HL-60 (cell line): ENCODE measurements at regions not wholly inside any gene's neighbourhood (a gene's known extent, or its start where the extent isn't known, plus 50 kb on each side); places are given as distances from the start of the nearest gene placed in this dataset.

Source experiments
- GABPA ChIP-seq: IDR thresholded peaks from 2 replicates; pipeline ENCODE4 v1.6.1; 2012; ENCODE audit warnings: low read depth
- POLR2AphosphoS5 ChIP-seq: IDR thresholded peaks from 2 replicates; pipeline ENCODE4 v1.6.1; 2012; ENCODE audit warnings: low read depth
- REST ChIP-seq: IDR thresholded peaks from 2 replicates; pipeline ENCODE4 v1.6.1; 2012; ENCODE audit warnings: low read depth; ENCODE audit not compliant: insufficient replicate concordance
- SPI1 ChIP-seq: IDR thresholded peaks from 2 replicates; pipeline ENCODE4 v1.6.1; 2012; ENCODE audit warnings: low read depth, mild to moderate bottlenecking, borderline replicate concordance
- TF ChIP-seq, protein P1 (sequence below): IDR thresholded peaks from one replicate; pipeline ENCODE4 v1.5.1; 2011; ENCODE audit warnings: low read length, control low read depth, inconsistent platforms; ENCODE audit not compliant: insufficient read depth

DNA sequence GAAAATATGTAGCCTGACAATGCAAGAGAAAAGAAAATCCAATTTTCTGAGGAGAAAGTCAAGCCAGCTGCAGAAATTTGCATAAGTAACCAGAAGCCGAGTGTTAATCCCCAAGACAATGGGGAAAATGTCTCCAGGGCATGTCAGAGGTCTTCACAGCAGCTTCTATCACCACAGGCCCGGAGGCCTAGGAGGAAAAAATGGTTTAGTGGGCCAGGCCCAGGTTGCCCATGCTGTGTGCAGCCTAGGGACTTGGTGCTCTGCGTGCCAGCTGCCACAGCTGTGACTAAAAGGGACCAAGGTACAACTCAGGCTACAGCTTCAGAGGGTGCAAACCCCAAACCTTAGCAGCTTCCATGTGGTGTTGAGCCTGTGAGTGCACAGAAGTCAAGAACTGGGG, 201.2 kb upstream of the SOX2 start:
- no peak for TF ChIP-seq REST
- TF ChIP-seq, protein P1, sequence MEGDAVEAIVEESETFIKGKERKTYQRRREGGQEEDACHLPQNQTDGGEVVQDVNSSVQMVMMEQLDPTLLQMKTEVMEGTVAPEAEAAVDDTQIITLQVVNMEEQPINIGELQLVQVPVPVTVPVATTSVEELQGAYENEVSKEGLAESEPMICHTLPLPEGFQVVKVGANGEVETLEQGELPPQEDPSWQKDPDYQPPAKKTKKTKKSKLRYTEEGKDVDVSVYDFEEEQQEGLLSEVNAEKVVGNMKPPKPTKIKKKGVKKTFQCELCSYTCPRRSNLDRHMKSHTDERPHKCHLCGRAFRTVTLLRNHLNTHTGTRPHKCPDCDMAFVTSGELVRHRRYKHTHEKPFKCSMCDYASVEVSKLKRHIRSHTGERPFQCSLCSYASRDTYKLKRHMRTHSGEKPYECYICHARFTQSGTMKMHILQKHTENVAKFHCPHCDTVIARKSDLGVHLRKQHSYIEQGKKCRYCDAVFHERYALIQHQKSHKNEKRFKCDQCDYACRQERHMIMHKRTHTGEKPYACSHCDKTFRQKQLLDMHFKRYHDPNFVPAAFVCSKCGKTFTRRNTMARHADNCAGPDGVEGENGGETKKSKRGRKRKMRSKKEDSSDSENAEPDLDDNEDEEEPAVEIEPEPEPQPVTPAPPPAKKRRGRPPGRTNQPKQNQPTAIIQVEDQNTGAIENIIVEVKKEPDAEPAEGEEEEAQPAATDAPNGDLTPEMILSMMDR: no peak
- no peak for TF ChIP-seq POLR2AphosphoS5
- TF ChIP-seq GABPA: no peak
- TF ChIP-seq SPI1: no peak
